Astrocyte (in vitro differentiated cells and primary cell): ENCODE measurements at regions not wholly inside any gene's neighbourhood (a gene's known extent, or its start where the extent isn't known, plus 50 kb on each side); places are given as distances from the start of the nearest gene placed in this dataset.

Experiments
- CTCF ChIP-seq: IDR thresholded peaks from 2 replicates; pipeline ENCODE4 v1.5.1; 2011; ENCODE audit warnings: low read depth, mild to moderate bottlenecking, inconsistent platforms, low read length, moderate library complexity; ENCODE audit not compliant: insufficient read depth
- EZH2 ChIP-seq: IDR thresholded peaks from 2 replicates; pipeline ENCODE4 v1.6.1; 2012; ENCODE audit warnings: mild to moderate bottlenecking, low read length, inconsistent platforms; ENCODE audit not compliant: insufficient read depth

DNA sequence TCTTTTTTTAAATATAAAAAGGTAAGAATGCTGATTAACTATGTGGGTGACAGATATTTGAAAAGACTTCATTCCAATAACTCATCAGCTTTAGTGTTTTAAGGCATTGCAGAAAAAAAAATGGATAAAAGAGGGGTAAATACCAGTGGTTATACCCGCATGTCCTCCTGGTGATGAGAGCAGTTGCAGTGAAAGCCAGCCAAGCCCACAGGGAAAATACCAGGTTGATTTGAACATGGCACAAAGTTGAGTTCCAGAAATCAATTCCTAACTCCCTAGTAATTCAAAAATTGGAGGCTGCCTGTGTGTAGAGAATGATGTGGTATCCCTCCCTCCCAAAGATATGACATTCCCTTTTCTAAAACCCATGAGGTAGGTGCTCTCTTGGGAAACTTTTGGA, 453.2 kb upstream of the SOX9 start:
- TF ChIP-seq CTCF (no peak), EZH2 (no peak)
